ENCODE measurements at regions not wholly inside any gene's neighbourhood (a gene's known extent, or its start where the extent isn't known, plus 50 kb on each side); places are given as distances from the start of the nearest gene placed in this dataset.
"Not testable (repeated sequence)": the region's sequence is repeated elsewhere in the genome, so short reads cannot be mapped to it uniquely, and the experiment has no call there.

GRCh38 chr6:93183531-93183972, 235.8 kb downstream of the EPHA7 start:
- H3K27me3 ChIP-seq: no peaks in the 10 kb centered on the region
- no peaks in the 10 kb centered on the region for H3K9me3 ChIP-seq
- ATAC-seq (no peak), DNase-seq (no peak)
- TF ChIP-seq CTCF (IDR thresholded peaks at IDR 0.05): no peak
- TF ChIP-seq POLR2A (IDR thresholded peaks at IDR 0.05): no peak
- no peak overlapping the region for H3K27ac ChIP-seq
- intact Hi-C loops (cut with DNase I): no loop called here
- 33 to 40% methylated on average over 3 of the region's 3 CpGs for WGBS, 2 donors
- no peak overlapping the region for H3K4me3 ChIP-seq
- H3K36me3 ChIP-seq (replicated peaks in 1 of 2; ENCODE audit: insufficient read depth in 1 of 2, low read depth in 2 of 2): no peaks in the 10 kb centered on the region
- H3K4me1 ChIP-seq: no peaks in the 10 kb centered on the region

- no peak for TF ChIP-seq CTCF (IDR thresholded peaks at IDR 0.05)
- TF ChIP-seq POLR2A (IDR thresholded peaks at IDR 0.05): no peak
- ATAC-seq (no peak), DNase-seq (no peak)
- no peaks in the 10 kb centered on the region for H3K36me3 ChIP-seq (replicated peaks in 1 of 2; ENCODE audit: insufficient read depth in 1 of 2, low read depth in 2 of 2)
- no peak overlapping the region for H3K4me3 ChIP-seq
- WGBS, 2 donors: 17 to 33% methylated on average over 2 of the region's 2 CpGs
- no peaks in the 10 kb centered on the region for H3K27me3 ChIP-seq
- no peak overlapping the region for H3K27ac ChIP-seq
- intact Hi-C loops (cut with DNase I): no loop called here
- no peaks in the 10 kb centered on the region for H3K4me1 ChIP-seq
- H3K9me3 ChIP-seq: no peaks in the 10 kb centered on the region
These were observed 236.3 kb downstream of the EPHA7 start for GRCh38 chr6:93182938-93183479.

GRCh38 chr6:93177918-93178317, 241.4 kb downstream of the EPHA7 start:
- intact Hi-C loops (cut with DNase I): no loop called here
- ATAC-seq: no peak
- Histone ChIP-seq H3K4me1 (no peaks in the 10 kb centered on the region), H3K9me3 (no peaks in the 10 kb centered on the region), H3K27ac (no peak overlapping the region), H3K4me3 (no peak overlapping the region), H3K27me3 (no peaks in the 10 kb centered on the region), H3K36me3 (replicated peaks in 1 of 2; ENCODE audit: insufficient read depth in 1 of 2, low read depth in 2 of 2) (no peaks in the 10 kb centered on the region)
- no peak for DNase-seq
- no peak for TF ChIP-seq CTCF (IDR thresholded peaks at IDR 0.05)
- TF ChIP-seq POLR2A (IDR thresholded peaks at IDR 0.05): no peak
- WGBS, 2 donors: 81 to 90% methylated on average over 2 of the region's 2 CpGs

DNA sequence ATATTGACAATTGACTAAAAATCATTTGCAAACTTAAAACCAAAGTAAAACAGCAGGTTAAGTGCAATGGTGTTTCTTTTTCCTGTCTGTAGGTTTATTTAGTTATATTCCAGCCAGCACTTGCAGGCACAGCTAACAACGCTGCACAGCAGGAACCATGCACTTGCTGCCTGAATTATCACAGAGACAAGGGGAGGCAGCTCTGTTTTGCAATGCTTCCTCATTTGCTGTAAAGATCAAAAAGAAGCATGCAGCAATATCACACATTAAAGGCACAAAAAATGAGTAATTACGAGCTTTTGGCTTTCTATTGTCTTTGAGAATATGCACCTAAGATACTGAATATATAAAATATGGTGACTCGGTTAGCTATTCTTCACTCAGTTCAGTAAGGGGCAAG, 241.9 kb downstream of the EPHA7 start:
- intact Hi-C loops (cut with DNase I): no loop called here
- Histone ChIP-seq H3K27ac (no peak overlapping the region), H3K4me1 (no peaks in the 10 kb centered on the region), H3K27me3 (no peaks in the 10 kb centered on the region), H3K4me3 (no peak overlapping the region), H3K9me3 (no peaks in the 10 kb centered on the region), H3K36me3 (replicated peaks in 1 of 2; ENCODE audit: insufficient read depth in 1 of 2, low read depth in 2 of 2) (no peaks in the 10 kb centered on the region)
- no peak for ATAC-seq
- WGBS, 2 donors: 72 to 77% methylated on average over 3 of the region's 3 CpGs
- TF ChIP-seq POLR2A (IDR thresholded peaks at IDR 0.05): no peak
- TF ChIP-seq CTCF (IDR thresholded peaks at IDR 0.05): no peak
- no peak for DNase-seq

GRCh38 chr6:93176070-93176469, 243.3 kb downstream of the EPHA7 start:
- ATAC-seq: no peak
- Histone ChIP-seq H3K27ac (no peak overlapping the region), H3K36me3 (replicated peaks in 1 of 2; ENCODE audit: insufficient read depth in 1 of 2, low read depth in 2 of 2) (no peaks in the 10 kb centered on the region), H3K9me3 (no peaks in the 10 kb centered on the region), H3K27me3 (no peaks in the 10 kb centered on the region), H3K4me1 (no peaks in the 10 kb centered on the region), H3K4me3 (no peak overlapping the region)
- intact Hi-C loops (cut with DNase I): no loop called here
- 64 to 76% methylated on average over 1 of the region's 1 CpG for WGBS, 2 donors
- TF ChIP-seq POLR2A (IDR thresholded peaks at IDR 0.05) (no peak), CTCF (IDR thresholded peaks at IDR 0.05) (no peak)
- no peak for DNase-seq

GRCh38 chr6:93173573-93173972, 245.8 kb downstream of the EPHA7 start:
- intact Hi-C loops (cut with DNase I); ATAC-seq; H3K27ac ChIP-seq; H3K36me3 ChIP-seq (replicated peaks in 1 of 2; ENCODE audit: insufficient read depth in 1 of 2, low read depth in 2 of 2); H3K27me3 ChIP-seq; H3K9me3 ChIP-seq; DNase-seq; H3K4me3 ChIP-seq; H3K4me1 ChIP-seq: not testable (repeated sequence)
- 84 to 85% methylated on average over 5 to 6 of the region's 10 CpGs for WGBS, 2 donors

Measured in body of pancreas (tissue), 4 donors.